GM13977 (cell line): ENCODE measurements at regions not wholly inside any gene's neighbourhood (a gene's known extent, or its start where the extent isn't known, plus 50 kb on each side); places are given as distances from the start of the nearest gene placed in this dataset.

Experiments
- DNase-seq: peaks from one replicate; pipeline ENCODE4 v3.0.0; 2012; ENCODE audit warnings: low spot score
- CTCF ChIP-seq: IDR thresholded peaks from 2 replicates; pipeline ENCODE4 v1.5.1; 2012; ENCODE audit warnings: mild to moderate bottlenecking, control low read depth; ENCODE audit not compliant: insufficient read depth; ENCODE audit errors: extremely low read depth, missing control alignments
- in situ Hi-C: fragments of 300-500 bp; cut with MboI; formaldehyde crosslinking; loops from one replicate; pipeline ENCODE4 v1.12.0; 2022; ENCODE audit warnings: low sequenced_read_pairs, low pct_unique_long_range_greater_than_20kb, mixed read lengths, inconsistent platforms; ENCODE audit not compliant: unreplicated experiment

- no peak for DNase-seq
- in situ Hi-C loops = no loop called here
These were observed 167.5 kb downstream of the ZNF281 start for GRCh38 chr1:200242110-200243041.

GRCh38 chr1:200240656-200241055 is 169.2 kb downstream of the ZNF281 start:
- DNase-seq = no peak
- no peak for TF ChIP-seq CTCF
- in situ Hi-C loops = no loop called here

More at GRCh38 chr1:200242110-200243041, 167.5 kb downstream of the ZNF281 start:
- no peak for TF ChIP-seq CTCF

GRCh38 chr1:200238311-200238710 is 171.5 kb downstream of the ZNF281 start:
- DNase-seq = no peak
- in situ Hi-C loops = no loop called here
- TF ChIP-seq CTCF = no peak

- in situ Hi-C loops = no loop called here
- DNase-seq = no peak
- TF ChIP-seq CTCF = no peak
These were observed 172.8 kb downstream of the ZNF281 start for GRCh38 chr1:200237066-200237465.

GRCh38 chr1:200234938-200235337 is 174.9 kb downstream of the ZNF281 start:
- in situ Hi-C loops = no loop called here

GRCh38 chr1:200233393-200233792 is 176.4 kb downstream of the ZNF281 start:
- no peak for DNase-seq
- in situ Hi-C loops = no loop called here
- no peak for TF ChIP-seq CTCF

More at GRCh38 chr1:200234938-200235337, 174.9 kb downstream of the ZNF281 start:
- DNase-seq = no peak
- TF ChIP-seq CTCF = no peak
